OCI-LY3 (cell line): ENCODE measurements at regions not wholly inside any gene's neighbourhood (a gene's known extent, or its start where the extent isn't known, plus 50 kb on each side); places are given as distances from the start of the nearest gene placed in this dataset.

Source experiments
- CTCF ChIP-seq: fragments of 200-600, 300-600 bp; sonication (generic); IDR thresholded peaks from 2 replicates; pipeline ENCODE4 v1.5.1; 2014; ENCODE audit warnings: antibody characterized with exemption, low read length, low read depth
- EZH2phosphoT487 ChIP-seq: fragments of 200-600 bp; shearing (Covaris generic); IDR thresholded peaks from 2 replicates; pipeline ENCODE4 v1.6.1; 2018; ENCODE audit warnings: antibody characterized with exemption, mixed run types, low read depth

GRCh38 chr6:140047321-140047720, 672.9 kb upstream of the CITED2 start:
- TF ChIP-seq CTCF (no peak), EZH2phosphoT487 (no peak)
